HepG2 (cell line): ENCODE measurements at regions not wholly inside any gene's neighbourhood (a gene's known extent, or its start where the extent isn't known, plus 50 kb on each side); places are given as distances from the start of the nearest gene placed in this dataset.

Experiments
- ATAC-seq: fragments of 200-7000 bp; cut with Tn5 transposase; 3 replicates; pipeline ENCODE4 v1.9.1; 2020; ENCODE audit warnings: mild to moderate bottlenecking, moderate library complexity
- BruUV-seq: library from RNA; stranded (reverse); fragments of 400-500 nt; replicated peaks from 2 replicates; lab custom pipeline; 2021; lab: Mats Ljungman, UMichigan
- CTCF ChIA-PET: fragments of 300-600 bp; formaldehyde crosslinking; extraction: SDS; loops from one replicate; lab custom pipeline; 2021; ENCODE audit warnings: low total read pairs, inconsistent platforms, low intra/inter-chr PET ratio; lab: Yijun Ruan, JAX
- POLR2A ChIA-PET: fragments of 350-600 bp; sonication (Branson Sonifier 250); formaldehyde crosslinking; loops from one replicate; lab custom pipeline; 2020; ENCODE audit warnings: antibody characterized with exemption, inconsistent platforms; lab: Yijun Ruan, JAX
- DNase-seq: peaks from one replicate; pipeline ENCODE4 v3.0.0-alpha.2; 2015; ENCODE audit warnings: low spot score
- FAIRE-seq: peaks from 3 replicates; lab custom pipeline; 2011; peaks lifted over from hg19 to GRCh38; lab: Jason Lieb, UNC
- H2AFZ ChIP-seq: one replicate; pipeline ENCODE4 v1.6.1; 2011; ENCODE audit warnings: low read length, inconsistent platforms
- H3K27ac ChIP-seq: fragments of 300-600 bp; 3 replicates; pipeline ENCODE4 v1.8.0; 2011; ENCODE audit warnings: mixed run types, mild to moderate bottlenecking, mixed read lengths, low read length, inconsistent platforms; ENCODE audit not compliant: insufficient read depth; ENCODE audit errors: extremely low read length
- H3K27me3 ChIP-seq, 2 experiments: fragments of 200-600 bp in 1 of 2; 2 replicates in 1 of 2; 3 replicates in 1 of 2; pipeline versions ENCODE4 v1.6.0 to v1.8.0; 2011; ENCODE audit warnings: low read length in 2 of 2, mild to moderate bottlenecking in 2 of 2, moderate library complexity in 2 of 2, inconsistent platforms in 1 of 2; ENCODE audit not compliant: insufficient read depth in 2 of 2, control insufficient read depth in 1 of 2
- H3K36me3 ChIP-seq, 2 experiments: fragments of 200-600 bp in 1 of 2; replicated peaks in 1 of 2; 2 replicates in 1 of 2; 3 replicates in 1 of 2; pipeline versions ENCODE4 v1.5.1 to v1.8.0; 2011; ENCODE audit warnings: low read length in 2 of 2, inconsistent platforms in 1 of 2; ENCODE audit not compliant: insufficient read depth in 2 of 2, control insufficient read depth in 1 of 2
- H3K4me1 ChIP-seq: 2 replicates; pipeline ENCODE4 v1.5.1; 2012; ENCODE audit warnings: low read length, inconsistent platforms; ENCODE audit not compliant: insufficient read depth
- H3K4me2 ChIP-seq: 2 replicates; pipeline ENCODE4 v1.6.0; 2011; ENCODE audit warnings: low read depth, low read length, inconsistent platforms
- H3K4me3 ChIP-seq, 3 experiments: fragments of 200-600 bp in 1 of 3; sonication (generic), shearing (Covaris generic) in 1 of 3; replicated peaks in 1 of 3; 2 replicates each; pipeline ENCODE4 v1.5.1; 2011 to 2016; ENCODE audit warnings: low read length in 3 of 3, inconsistent platforms in 2 of 3, low read depth in 2 of 3, mild to moderate bottlenecking in 2 of 3, control low read depth in 1 of 3, mixed read lengths in 1 of 3; ENCODE audit not compliant: insufficient read depth in 1 of 3
- H3K79me2 ChIP-seq: one replicate; pipeline ENCODE4 v1.6.1; 2011; ENCODE audit warnings: low read length, inconsistent platforms; ENCODE audit not compliant: insufficient read depth
- H3K9ac ChIP-seq: 2 replicates; pipeline ENCODE4 v1.6.0; 2011; ENCODE audit warnings: mild to moderate bottlenecking, low read depth, low read length, inconsistent platforms; ENCODE audit not compliant: insufficient read depth
- H3K9me3 ChIP-seq: 2 replicates; pipeline ENCODE4 v1.5.1; 2012; ENCODE audit warnings: mild to moderate bottlenecking, low read length
- H4K20me1 ChIP-seq: 2 replicates; pipeline ENCODE4 v1.6.0; 2011; ENCODE audit warnings: inconsistent platforms, mild to moderate bottlenecking, low read length, moderate library complexity; ENCODE audit not compliant: insufficient read depth
- CREB1 ChIP-seq, 2 experiments: fragments of 450-650 bp in 1 of 2; IDR thresholded peaks; 2 replicates each; pipeline ENCODE4 v1.6.1; 2016 to 2017; ENCODE audit warnings: control low read depth in 1 of 2, mild to moderate bottlenecking in 1 of 2, missing compliant biosample characterization in 1 of 2, missing genetic modification characterization in 1 of 2
- CREBL2 ChIP-seq: sonication (generic); formaldehyde crosslinking; IDR thresholded peaks from 2 replicates; pipeline ENCODE4 v1.8.1; 2023; ENCODE audit warnings: missing genetic modification reagents, mild to moderate bottlenecking, borderline replicate concordance
- KIAA2018 ChIP-seq: sonication (generic); formaldehyde crosslinking; IDR thresholded peaks from 2 replicates; pipeline ENCODE4 v1.5.0; 2020; ENCODE audit warnings: mild to moderate bottlenecking, missing genetic modification reagents, borderline replicate concordance
- KLF12 ChIP-seq: sonication (generic); formaldehyde crosslinking; IDR thresholded peaks from 2 replicates; pipeline ENCODE4 v1.4.0; 2020; ENCODE audit warnings: missing genetic modification reagents, borderline replicate concordance
- NR3C1 ChIP-seq: sonication (generic); formaldehyde crosslinking; IDR thresholded peaks from 2 replicates; pipeline ENCODE4 v1.4.0; 2020; ENCODE audit warnings: missing genetic modification reagents
- RCOR2 ChIP-seq: IDR thresholded peaks from 2 replicates; pipeline ENCODE4 v1.6.1; 2016; ENCODE audit warnings: missing biosample characterization, missing genetic modification reagents
- RFXANK ChIP-seq: IDR thresholded peaks from 2 replicates; pipeline ENCODE4 v1.6.1; 2016
- SRF ChIP-seq: IDR thresholded peaks from 2 replicates; pipeline ENCODE4 v1.6.1; 2011; ENCODE audit warnings: mild to moderate bottlenecking, low read depth, low read length, moderate library complexity
- SRSF4 ChIP-seq: fragments of 200-400 bp; formaldehyde crosslinking; IDR thresholded peaks from one replicate; pipeline ENCODE4 v1.6.1; 2018; ENCODE audit warnings: mild to moderate bottlenecking, low read depth, low read length, moderate library complexity; ENCODE audit not compliant: poor library complexity, severe bottlenecking
- USF2 ChIP-seq, 2 experiments: sonication (generic) in 1 of 2; formaldehyde crosslinking in 1 of 2; IDR thresholded peaks; 2 replicates each; pipeline versions ENCODE4 v1.5.1 to v1.6.1; 2011 to 2020; ENCODE audit warnings: borderline replicate concordance in 1 of 2, low read depth in 1 of 2, low read length in 1 of 2, mild to moderate bottlenecking in 1 of 2, missing genetic modification reagents in 1 of 2, moderate library complexity in 1 of 2
- ZNF121 ChIP-seq: sonication (generic); formaldehyde crosslinking; IDR thresholded peaks from 2 replicates; pipeline ENCODE4 v1.5.0; 2020; ENCODE audit warnings: mild to moderate bottlenecking, missing genetic modification reagents
- ZNF414 ChIP-seq: sonication (generic); formaldehyde crosslinking; IDR thresholded peaks from 2 replicates; pipeline ENCODE4 v1.5.0; 2020; ENCODE audit warnings: missing genetic modification reagents
- ZNF589 ChIP-seq: sonication (generic); formaldehyde crosslinking; conservative IDR thresholded peaks from 2 replicates; pipeline ENCODE4 v1.8.0; 2022; ENCODE audit warnings: mild to moderate bottlenecking, moderate library complexity, missing genetic modification reagents
- ZNF614 ChIP-seq: IDR thresholded peaks from 2 replicates; pipeline ENCODE4 v1.6.1; 2018; ENCODE audit warnings: missing biosample characterization, missing genetic modification reagents, inconsistent platforms, borderline replicate concordance
- WGBS: methylation state at CpG from one replicate; pipeline ENCODE4 v1.1.6; 2017; ENCODE audit warnings: low lambda C conversion rate; 5-methylcytosine and 5-hydroxymethylcytosine counted together
- in situ Hi-C: cut with HindIII; loops from 2 replicates; pipeline ENCODE4 v1.10.0; 2017; ENCODE audit warnings: low pct_unique_long_range_greater_than_20kb; ENCODE audit not compliant: extremely low pct_ligation_motif_present
- intact Hi-C: fragments of 100-400 bp; cut with micrococcal nuclease; formaldehyde crosslinking; loops from one replicate; pipeline ENCODE4 v1.10.0; 2022; ENCODE audit not compliant: unreplicated experiment

GRCh38 chr3:4235690-4236089, 67.5 kb upstream of the SETMAR start:
- no peaks in the 10 kb centered on the region for H3K27me3 ChIP-seq
- intact Hi-C loops (no loop called here), in situ Hi-C loops (no loop called here)
- DNase-seq (no peak), ATAC-seq (no peak), FAIRE-seq (no peak)
- H3K27ac ChIP-seq = no peak overlapping the region
- 19% methylated on average over 3 of the region's 3 CpGs for WGBS
- H3K4me1 ChIP-seq = no peaks in the 10 kb centered on the region
- no peaks in the 10 kb centered on the region for H4K20me1 ChIP-seq
- ChIA-PET POLR2A (no interaction called here), CTCF (no interaction called here)
- H3K9me3 ChIP-seq = no peaks in the 10 kb centered on the region
- no peak overlapping the region for H3K4me2 ChIP-seq
- H3K4me3 ChIP-seq = no peak overlapping the region
- H3K79me2 ChIP-seq = no peaks in the 10 kb centered on the region
- BruUV-seq = no TSS peak
- no peaks in the 10 kb centered on the region for H3K36me3 ChIP-seq
- H3K9ac ChIP-seq = no peak overlapping the region
- no peak overlapping the region for H2AFZ ChIP-seq
- TF ChIP-seq KIAA2018 = no peak
- no peak for TF ChIP-seq ZNF414 (CRISPR knock-in tag)
- TF ChIP-seq ZNF614 = no peak
- no peak for TF ChIP-seq RFXANK (CRISPR knock-in tag)
- no peak for TF ChIP-seq KLF12
- no peak for TF ChIP-seq CREBL2 (CRISPR knock-in tag)
- no peak for TF ChIP-seq USF2 (IDR thresholded peaks at IDR 0.05; ENCODE audit: low read depth, low read length)
- TF ChIP-seq USF2 (CRISPR knock-in tag; IDR thresholded peaks at IDR 0.05; ENCODE audit: borderline replicate concordance) = no peak
- no peak for TF ChIP-seq SRF
- no peak for TF ChIP-seq ZNF121 (CRISPR knock-in tag)
- no peak for TF ChIP-seq CREB1 (IDR thresholded peaks at IDR 0.05)
- no peak for TF ChIP-seq CREB1 (CRISPR knock-in tag; IDR thresholded peaks at IDR 0.05)
- no peak for TF ChIP-seq NR3C1 (CRISPR knock-in tag)
- TF ChIP-seq SRSF4 = no peak
- TF ChIP-seq ZNF589 = no peak
- no peak for TF ChIP-seq RCOR2
